ENCODE measurements at regions not wholly inside any gene's neighbourhood (a gene's known extent, or its start where the extent isn't known, plus 50 kb on each side); places are given as distances from the start of the nearest gene placed in this dataset.
"Not testable (repeated sequence)": the region's sequence is repeated elsewhere in the genome, so short reads cannot be mapped to it uniquely, and the experiment has no call there.

GRCh38 chr22:27099946-27100722 lies 442.7 kb downstream of the MIAT start:
- DNase-seq (ENCODE audit: low spot score), result no peak

GRCh38 chr22:27100789-27101188 lies 443.4 kb downstream of the MIAT start:
- DNase-seq (ENCODE audit: low spot score), result no peak

DNA sequence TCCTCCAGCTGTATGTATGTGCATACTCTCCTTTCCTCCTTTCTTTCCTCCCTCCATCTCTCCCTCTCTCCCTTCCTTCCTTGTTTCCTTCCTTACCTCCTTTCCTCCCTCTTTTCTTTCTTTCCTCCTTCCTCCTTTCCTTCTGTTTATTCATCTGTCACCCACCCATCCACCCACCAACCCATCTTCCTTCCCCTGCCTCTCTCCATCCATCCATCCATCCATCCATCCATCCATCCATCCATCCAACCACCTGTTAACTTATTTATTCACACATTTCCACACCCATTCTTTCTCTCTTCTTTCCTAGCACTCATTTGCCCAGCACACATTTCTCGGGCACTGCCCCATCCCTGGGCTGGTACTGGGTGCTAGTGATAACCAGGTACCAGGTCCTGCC lies 443.9 kb downstream of the MIAT start:
- DNase-seq (ENCODE audit: low spot score), result no peak

DNA sequence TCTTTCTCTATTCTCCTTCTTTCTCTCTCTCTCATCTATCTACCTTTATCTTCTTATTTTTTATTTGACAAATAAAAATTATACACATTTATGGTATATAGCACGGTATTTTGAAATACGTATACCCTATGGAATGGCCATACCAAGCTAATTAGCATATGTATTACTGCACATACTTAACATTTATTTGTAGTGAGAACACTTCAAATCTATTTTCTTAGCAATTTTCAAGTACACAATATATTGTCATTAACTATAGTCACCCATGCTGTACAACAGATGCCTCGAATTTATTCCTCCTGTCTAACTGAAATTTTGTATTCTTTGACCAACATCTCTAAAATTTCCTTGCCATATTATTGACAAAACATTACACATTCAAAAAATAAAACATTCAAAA lies 447.1 kb downstream of the MIAT start:
- DNase-seq (ENCODE audit: low spot score), result no peak

DNA sequence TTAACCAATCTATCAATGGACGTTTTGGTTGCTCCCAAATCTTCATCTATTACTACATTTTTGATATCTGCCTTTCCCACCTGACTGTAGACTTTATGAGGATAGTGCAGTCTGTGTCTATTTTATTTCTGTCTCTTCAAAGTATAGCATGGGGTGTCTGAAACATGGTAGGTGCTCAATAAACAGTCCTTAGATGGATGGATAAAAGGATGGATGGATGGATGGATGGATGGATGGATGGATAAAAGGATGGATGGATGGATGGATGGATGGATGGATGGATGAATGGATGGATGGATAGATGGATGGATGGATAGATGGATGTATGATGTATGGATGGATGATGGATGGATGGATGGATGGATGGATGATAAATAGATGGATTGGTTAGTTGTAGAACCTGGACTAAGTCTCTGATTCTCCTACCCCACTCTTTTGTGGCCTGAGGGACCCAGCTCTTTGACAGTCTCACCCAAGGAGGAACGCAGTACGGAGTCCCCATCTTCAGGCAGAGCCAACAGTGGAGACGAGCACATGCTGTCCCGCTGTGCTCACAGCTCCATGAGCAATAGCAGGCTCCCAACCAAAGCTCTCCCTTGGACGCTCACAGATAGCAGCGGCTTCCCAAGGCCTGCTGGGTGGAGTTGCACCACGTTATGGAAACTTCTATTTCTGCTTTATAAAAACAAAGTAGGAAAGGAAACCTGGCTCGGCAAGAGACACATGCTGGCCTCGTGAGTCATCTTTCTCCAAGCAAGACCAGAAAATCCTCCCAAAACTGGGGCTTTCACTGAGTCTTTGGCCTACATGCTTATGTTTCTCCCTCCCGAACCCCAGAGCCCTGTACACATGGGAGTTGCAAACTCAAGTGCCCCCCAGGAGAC lies 448.0 kb downstream of the MIAT start:
- no peak for DNase-seq (ENCODE audit: low spot score)

DNA sequence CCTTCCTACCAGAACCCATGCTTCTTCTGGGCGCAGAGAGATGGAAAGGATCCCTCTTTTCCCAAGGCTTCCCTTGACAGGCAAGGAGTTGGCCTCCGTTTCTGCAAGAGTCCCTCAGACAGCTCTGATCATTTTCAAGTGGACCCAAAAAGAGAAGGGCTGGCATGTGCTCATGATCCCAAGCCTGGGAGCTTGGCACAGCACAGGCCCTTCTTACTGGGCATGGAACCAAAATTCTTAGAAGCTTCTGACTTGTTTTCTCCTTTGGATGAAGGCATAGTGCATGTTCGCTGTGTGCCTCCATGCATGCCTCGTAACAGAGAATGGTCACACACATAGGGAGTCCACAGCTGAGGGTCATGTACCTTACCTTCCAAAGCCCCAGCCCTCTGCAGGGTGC lies 449.6 kb downstream of the MIAT start:
- DNase-seq (ENCODE audit: low spot score), result no peak

DNA sequence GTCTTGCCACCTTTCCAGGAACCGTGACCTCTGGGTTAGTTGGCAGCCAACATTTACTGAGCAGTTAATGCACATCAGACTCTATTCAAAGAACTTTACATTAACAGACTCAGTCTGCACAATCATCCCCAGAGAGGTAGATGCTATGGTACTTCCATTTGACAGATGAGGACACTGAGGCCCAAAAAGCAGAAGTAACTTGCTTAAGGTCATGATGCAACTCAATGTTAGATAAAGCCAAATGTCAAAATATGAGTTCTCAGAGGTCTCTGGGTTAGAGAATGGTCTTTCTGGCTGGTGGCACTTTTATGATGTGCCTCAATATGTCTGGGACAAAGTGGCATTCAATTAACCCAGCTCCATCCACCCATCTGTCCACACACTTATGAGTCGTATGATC lies 450.0 kb downstream of the MIAT start:
- no peak for DNase-seq (ENCODE audit: low spot score)

DNA sequence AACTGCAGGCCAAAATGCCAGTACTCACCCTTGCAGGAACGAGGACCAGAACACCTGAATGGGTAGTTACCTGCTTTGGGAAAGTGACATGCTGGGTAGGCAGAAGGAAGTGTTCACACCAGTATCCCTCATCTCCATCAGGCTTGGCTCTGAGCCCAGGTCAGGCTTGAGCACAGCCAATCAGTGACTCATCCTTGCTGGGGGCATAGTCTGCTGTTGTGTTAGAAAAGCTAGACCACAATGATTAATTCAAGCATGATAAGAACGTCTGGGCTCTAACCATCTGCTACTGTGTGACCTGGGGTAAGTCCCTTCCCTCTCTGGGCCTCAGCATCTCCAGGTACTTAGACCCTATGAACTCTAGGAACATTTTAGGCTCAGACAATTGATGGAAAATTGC lies 450.4 kb downstream of the MIAT start:
- no peak for DNase-seq (ENCODE audit: low spot score)

GRCh38 chr22:27108425-27109114 lies 451.2 kb downstream of the MIAT start:
- no peak for DNase-seq (ENCODE audit: low spot score)

DNA sequence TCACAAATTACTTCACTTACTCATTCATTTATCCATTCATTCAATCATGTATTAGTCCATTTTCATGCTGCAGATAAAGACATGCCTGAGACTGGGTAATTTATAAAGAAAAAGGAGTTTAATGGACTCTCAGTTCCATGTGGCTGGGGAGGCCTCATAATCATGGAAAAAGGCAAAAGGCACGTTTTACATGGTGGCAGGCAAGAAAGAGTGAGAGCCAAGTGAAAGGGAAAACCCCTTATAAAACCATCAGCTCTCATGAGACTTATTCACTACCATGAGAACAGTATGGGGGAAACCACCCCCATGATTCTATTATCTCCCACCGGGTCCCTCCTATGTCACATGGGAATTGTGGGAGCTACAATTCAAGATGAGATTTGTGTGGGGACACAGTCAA lies 452.0 kb downstream of the MIAT start:
- not testable (repeated sequence) for DNase-seq (ENCODE audit: low spot score)

GRCh38 chr22:27110665-27111451 lies 453.5 kb downstream of the MIAT start:
- DNase-seq (ENCODE audit: low spot score), result no peak

GRCh38 chr22:27111796-27112672 lies 454.6 kb downstream of the MIAT start:
- DNase-seq (ENCODE audit: low spot score), result no peak

- DNase-seq (ENCODE audit: low spot score), result no peak
Measured at GRCh38 chr22:27113211-27113635, 455.8 kb downstream of the MIAT start.

GRCh38 chr22:27113641-27114040 lies 456.3 kb downstream of the MIAT start:
- DNase-seq (ENCODE audit: low spot score), result no peak

DNA sequence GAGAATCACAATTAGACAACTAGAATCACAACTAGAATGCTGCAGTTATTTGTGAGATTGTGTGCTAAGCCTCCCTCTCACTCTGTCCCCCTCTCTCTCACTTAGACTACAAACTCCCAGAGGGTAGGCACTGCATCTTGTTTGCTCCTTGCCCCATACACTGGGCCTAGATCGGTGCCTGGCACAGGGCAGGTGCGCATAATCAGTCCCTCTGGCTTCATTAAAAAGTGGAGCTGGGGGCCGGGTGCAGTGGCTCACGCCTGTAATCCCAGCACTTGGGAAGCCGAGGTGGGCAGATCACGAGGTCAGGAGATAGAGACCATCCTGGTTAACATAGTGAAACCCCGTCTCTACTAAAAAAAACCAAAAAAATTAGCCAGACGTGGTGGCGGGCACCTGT lies 456.8 kb downstream of the MIAT start:
- no peak for DNase-seq (ENCODE audit: low spot score)

- DNase-seq (ENCODE audit: low spot score), result no peak
Measured at GRCh38 chr22:27115410-27115809, 458.0 kb downstream of the MIAT start.

DNA sequence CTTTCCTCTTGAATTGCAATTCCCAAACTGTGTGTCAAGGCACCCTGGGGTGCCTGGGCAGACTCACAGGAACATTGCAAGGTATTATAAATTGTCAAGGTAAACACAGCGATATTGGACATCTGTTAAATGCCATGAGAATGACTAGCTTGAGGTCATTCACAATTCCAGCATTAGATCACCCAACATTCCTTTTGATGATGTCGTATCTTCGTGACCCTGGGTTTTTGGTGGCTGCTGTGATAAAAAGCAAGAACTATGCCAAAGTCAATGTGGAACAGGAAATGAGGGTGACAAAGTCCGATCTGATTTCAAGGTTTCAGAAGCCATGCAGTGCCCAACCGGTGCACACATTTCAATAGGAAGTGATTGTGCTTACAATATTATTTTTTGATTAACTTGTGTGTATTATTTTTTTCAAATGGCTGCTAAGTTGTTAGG lies 458.4 kb downstream of the MIAT start:
- DNase-seq (ENCODE audit: low spot score), result no peak

- no peak for DNase-seq (ENCODE audit: low spot score)
Measured at GRCh38 chr22:27116312-27117086, 459.1 kb downstream of the MIAT start.

DNA sequence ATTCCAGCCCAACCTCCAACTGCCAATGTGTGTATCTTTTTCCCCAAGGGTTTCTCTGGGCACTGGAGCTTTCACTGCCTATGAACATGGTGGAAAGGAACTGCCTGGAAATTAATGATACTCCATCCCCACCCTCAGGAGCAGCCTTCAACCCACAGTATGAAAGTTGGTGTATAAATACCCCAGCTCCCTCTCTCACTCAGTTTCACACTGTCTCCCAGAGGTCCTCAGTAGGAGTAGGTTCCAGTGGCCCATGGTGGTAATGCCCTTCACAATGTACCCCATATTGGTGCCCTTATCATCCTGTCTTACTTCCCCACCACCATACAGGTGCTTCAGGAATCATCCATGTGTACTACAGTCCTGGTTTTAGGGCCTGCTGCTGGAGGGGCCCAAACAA lies 462.6 kb downstream of the MIAT start:
- no peak for DNase-seq (ENCODE audit: low spot score)

DNA sequence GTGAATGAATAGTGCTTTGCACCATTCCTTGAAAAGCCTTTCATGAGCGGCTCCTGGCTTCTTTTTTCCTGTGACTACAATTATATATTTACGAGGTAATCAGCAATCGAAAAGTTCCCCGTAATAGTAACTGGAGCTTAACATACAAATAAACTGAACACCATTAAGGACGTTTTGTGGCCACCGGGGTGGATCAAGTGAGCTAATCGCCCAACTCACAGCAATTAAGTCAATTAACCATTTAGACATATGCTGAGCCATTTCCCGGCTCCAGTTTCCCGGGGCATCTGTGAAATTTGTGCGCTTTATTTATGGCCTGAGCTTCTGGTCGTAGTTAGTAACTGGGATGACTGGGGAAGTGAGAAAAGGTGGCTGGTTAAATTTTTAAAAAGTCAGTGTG lies 465.2 kb downstream of the MIAT start:
- DNase-seq (ENCODE audit: low spot score), result no peak
